Glutamatergic neuron (in vitro differentiated cells): ENCODE measurements at regions not wholly inside any gene's neighbourhood (a gene's known extent, or its start where the extent isn't known, plus 50 kb on each side); places are given as distances from the start of the nearest gene placed in this dataset.

ENCODE experiments used
- DNase-seq: peaks from one replicate; pipeline ENCODE4 v3.0.0; 2022
- H3K27ac Mint-ChIP-seq: one replicate; pipeline ENCODE4 v1.8.0; 2020; ENCODE audit warnings: mild to moderate bottlenecking, mixed read lengths, inconsistent platforms; ENCODE audit not compliant: unreplicated experiment
- H3K27me3 Mint-ChIP-seq: one replicate; pipeline ENCODE4 v1.8.0; 2020; ENCODE audit warnings: mild to moderate bottlenecking, moderate library complexity, mixed read lengths, inconsistent platforms; ENCODE audit not compliant: unreplicated experiment
- H3K36me3 Mint-ChIP-seq: one replicate; pipeline ENCODE4 v1.8.0; 2020; ENCODE audit warnings: mild to moderate bottlenecking, mixed read lengths, inconsistent platforms; ENCODE audit not compliant: unreplicated experiment
- H3K4me1 Mint-ChIP-seq: one replicate; pipeline ENCODE4 v1.8.0; 2020; ENCODE audit warnings: mild to moderate bottlenecking, low read depth, mixed read lengths, inconsistent platforms; ENCODE audit not compliant: unreplicated experiment
- H3K4me3 Mint-ChIP-seq: one replicate; pipeline ENCODE4 v1.8.0; 2020; ENCODE audit warnings: mild to moderate bottlenecking, mixed read lengths, inconsistent platforms; ENCODE audit not compliant: unreplicated experiment
- H3K9me3 Mint-ChIP-seq: one replicate; pipeline ENCODE4 v1.8.0; 2020; ENCODE audit warnings: mild to moderate bottlenecking, moderate library complexity, mixed read lengths, inconsistent platforms; ENCODE audit not compliant: unreplicated experiment
- CTCF ChIP-seq: fragments of 200-600 bp; sonication (generic); IDR thresholded peaks from one replicate; pipeline ENCODE4 v1.5.0; 2021; ENCODE audit not compliant: partially characterized antibody, unreplicated experiment

GRCh38 chr13:69178000-69178399 is 929.6 kb upstream of the ATXN8OS start:
- no peak for DNase-seq
- H3K4me3 Mint-ChIP-seq, result no peak overlapping the region
- peaks cover 7% of the 10 kb centered on the region for H3K4me1 Mint-ChIP-seq
- no peaks in the 10 kb centered on the region for H3K9me3 Mint-ChIP-seq
- no peaks in the 10 kb centered on the region for H3K27me3 Mint-ChIP-seq
- H3K36me3 Mint-ChIP-seq, result no peaks in the 10 kb centered on the region
- no peak for TF ChIP-seq CTCF
- H3K27ac Mint-ChIP-seq, result no peak overlapping the region

- no peaks in the 10 kb centered on the region for H3K36me3 Mint-ChIP-seq
Observed at GRCh38 chr13:69168436-69168835, 939.2 kb upstream of the ATXN8OS start.

GRCh38 chr13:69155136-69155535 is 952.5 kb upstream of the ATXN8OS start:
- H3K27me3 Mint-ChIP-seq, result peaks cover 2% of the 10 kb centered on the region
- no peak for TF ChIP-seq CTCF
- no peak for DNase-seq
- no peak overlapping the region for H3K27ac Mint-ChIP-seq
- no peaks in the 10 kb centered on the region for H3K36me3 Mint-ChIP-seq
- no peaks in the 10 kb centered on the region for H3K4me1 Mint-ChIP-seq
- no peaks in the 10 kb centered on the region for H3K9me3 Mint-ChIP-seq
- H3K4me3 Mint-ChIP-seq, result no peak overlapping the region

More at GRCh38 chr13:69168436-69168835, 939.2 kb upstream of the ATXN8OS start:
- Mint-ChIP-seq H3K27ac (no peak overlapping the region), H3K4me3 (no peak overlapping the region), H3K4me1 (no peaks in the 10 kb centered on the region), H3K27me3 (no peaks in the 10 kb centered on the region), H3K9me3 (no peaks in the 10 kb centered on the region)
- no peak for DNase-seq
- no peak for TF ChIP-seq CTCF

- Mint-ChIP-seq H3K9me3 (no peaks in the 10 kb centered on the region), H3K4me1 (no peaks in the 10 kb centered on the region), H3K27me3 (no peaks in the 10 kb centered on the region), H3K4me3 (no peak overlapping the region), H3K27ac (no peak overlapping the region), H3K36me3 (no peaks in the 10 kb centered on the region)
- no peak for TF ChIP-seq CTCF
- no peak for DNase-seq
Observed at GRCh38 chr13:69142101-69142500, 965.5 kb upstream of the ATXN8OS start.

GRCh38 chr13:69124996-69125395 is 982.6 kb upstream of the ATXN8OS start:
- TF ChIP-seq CTCF, result no peak
- Mint-ChIP-seq H3K27me3 (no peaks in the 10 kb centered on the region), H3K36me3 (no peaks in the 10 kb centered on the region), H3K4me1 (no peaks in the 10 kb centered on the region), H3K4me3 (no peak overlapping the region), H3K9me3 (no peaks in the 10 kb centered on the region), H3K27ac (no peak overlapping the region)
- no peak for DNase-seq
